ENCODE measurements at regions not wholly inside any gene's neighbourhood (a gene's known extent, or its start where the extent isn't known, plus 50 kb on each side); places are given as distances from the start of the nearest gene placed in this dataset.

DNA sequence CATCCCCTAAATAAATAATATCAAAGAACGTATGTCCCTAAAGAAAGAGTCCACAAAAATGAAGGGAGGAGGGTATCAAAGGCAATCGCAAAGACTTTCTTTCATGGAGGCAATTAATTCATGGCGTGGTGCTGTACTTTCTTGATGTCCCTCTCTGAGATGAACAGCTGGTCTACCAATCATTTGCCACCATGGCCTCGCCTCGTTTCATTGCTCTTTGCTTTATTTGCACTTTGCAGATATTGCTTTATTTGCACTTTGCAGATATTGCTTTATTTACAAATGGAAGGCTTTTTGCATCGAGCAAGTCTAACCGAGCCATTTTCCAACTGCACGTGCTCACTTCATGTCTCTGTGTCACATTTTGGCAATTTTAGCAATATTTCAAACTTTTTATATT is 104.0 kb upstream of the PTCH1 start:
- no peak for DNase-seq (ENCODE audit: low read depth in 2 of 2)

DNA sequence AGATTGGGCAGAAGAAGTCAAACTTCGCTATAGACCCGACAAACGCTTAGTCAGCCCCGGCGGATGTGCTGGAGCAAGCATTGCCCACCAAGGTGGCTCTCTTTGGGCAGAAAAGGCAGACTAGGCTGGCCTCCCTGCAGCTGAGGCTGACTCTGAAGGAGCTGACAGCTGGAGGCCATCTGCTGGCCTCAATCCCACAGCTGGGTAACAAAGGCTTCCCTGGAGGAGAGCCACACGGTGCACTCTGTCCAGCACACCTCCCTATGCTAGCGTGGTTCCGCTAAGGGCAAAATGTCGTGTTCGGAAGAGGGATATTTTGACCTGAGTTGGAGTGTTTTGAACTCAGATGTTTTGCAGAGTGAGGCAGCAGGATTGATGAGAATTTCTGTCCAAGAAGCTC is 103.5 kb upstream of the PTCH1 start:
- no peak for DNase-seq (ENCODE audit: low read depth in 2 of 2)

DNA sequence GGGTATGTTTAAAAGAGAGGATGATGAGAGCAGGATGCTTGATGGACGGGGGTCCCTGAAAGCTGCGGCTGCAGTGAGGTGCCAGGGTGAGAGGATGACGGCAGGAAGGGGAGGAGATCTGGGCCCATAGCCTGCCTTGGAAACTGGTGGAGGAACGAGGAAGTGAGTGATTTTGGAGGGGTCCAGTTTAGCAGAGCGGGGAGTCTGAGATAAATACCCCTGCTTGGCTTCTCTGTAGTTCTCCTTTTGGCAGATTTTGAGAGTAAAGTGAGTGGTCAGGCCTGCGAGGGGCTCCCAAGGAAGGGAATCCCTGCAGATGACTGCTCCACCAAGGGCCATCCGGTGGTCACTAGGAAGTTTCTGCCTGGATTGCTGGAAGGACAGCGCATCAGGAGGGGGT is 98.5 kb upstream of the PTCH1 start:
- no peak for DNase-seq (ENCODE audit: low read depth in 2 of 2)

DNA sequence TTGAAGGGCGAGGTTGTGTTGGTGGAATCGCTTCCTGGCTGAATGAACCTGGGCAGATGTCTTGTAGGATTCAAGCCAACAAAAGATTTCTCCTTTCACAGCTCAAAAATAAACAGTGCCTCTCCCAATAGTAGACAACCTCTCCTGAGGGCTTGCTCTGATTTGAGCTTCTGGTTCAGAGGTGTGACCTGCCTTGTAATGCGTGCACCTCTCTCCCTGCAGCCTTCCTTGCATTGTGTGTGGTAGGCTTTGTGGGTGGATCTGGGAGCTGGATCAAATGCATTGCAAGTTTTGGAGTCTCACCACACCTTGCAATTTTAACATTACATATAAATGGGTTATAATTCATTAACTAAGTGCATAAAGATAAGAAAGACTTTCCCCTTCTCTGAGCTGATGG is 96.9 kb upstream of the PTCH1 start:
- DNase-seq (ENCODE audit: low read depth in 2 of 2), result no peak

DNA sequence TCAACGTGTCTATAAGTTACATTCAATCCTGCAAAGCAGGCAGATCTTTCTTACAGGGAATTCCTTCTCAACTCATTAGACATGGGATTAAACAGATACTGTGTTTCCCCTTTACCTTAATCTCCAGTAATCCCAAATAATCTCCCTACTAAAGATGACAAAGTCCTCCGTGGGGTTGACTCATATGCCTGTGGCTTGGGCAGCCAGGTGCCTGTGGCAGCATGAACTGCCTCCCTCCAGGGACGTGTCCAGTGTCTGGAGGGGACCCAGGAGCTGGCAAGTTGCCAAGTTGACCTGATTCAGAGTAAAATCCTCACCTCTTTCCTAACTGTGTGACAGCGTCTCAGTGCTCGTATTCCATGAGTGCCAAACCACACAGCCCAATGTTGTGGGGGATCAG is 94.6 kb upstream of the PTCH1 start:
- DNase-seq (ENCODE audit: low read depth in 2 of 2), result no peak

DNA sequence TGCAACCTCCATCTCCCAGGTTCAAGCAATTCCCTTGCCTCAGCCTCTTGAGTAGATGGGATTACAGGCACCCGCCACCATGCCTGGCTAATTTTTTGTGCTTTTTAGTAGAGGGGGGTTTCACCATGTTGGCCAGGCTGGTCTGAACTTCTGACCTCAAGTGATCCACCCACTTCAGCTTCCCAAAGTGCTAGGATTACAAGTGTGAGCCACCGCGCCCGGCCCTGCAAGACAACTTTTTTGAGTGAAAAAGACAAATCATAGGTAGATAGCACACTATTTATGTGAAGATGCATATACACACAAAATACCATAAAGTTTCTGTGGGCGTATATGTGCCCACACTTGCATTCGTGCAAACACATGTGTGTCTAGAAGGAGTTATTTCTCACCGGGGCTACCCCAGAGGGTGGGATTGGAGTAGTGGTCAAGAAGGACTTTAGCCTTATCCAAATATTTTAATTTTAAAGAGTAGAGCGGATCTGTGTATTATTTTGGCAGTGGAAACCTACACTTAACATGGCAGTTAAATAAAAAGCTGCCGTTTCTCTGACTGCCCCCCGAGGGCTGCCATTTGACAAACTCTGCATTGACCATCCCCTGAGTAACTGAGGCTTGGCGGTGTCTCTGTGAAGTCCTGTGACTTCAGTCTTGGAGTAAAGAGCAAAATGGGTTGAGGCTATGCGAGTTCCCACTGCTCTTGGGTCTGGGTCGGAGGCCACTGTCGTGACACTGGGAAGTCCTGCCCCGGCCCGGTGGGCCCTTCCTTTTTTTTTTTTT is 93.4 kb upstream of the PTCH1 start:
- no peak for DNase-seq (ENCODE audit: low read depth in 2 of 2)

DNA sequence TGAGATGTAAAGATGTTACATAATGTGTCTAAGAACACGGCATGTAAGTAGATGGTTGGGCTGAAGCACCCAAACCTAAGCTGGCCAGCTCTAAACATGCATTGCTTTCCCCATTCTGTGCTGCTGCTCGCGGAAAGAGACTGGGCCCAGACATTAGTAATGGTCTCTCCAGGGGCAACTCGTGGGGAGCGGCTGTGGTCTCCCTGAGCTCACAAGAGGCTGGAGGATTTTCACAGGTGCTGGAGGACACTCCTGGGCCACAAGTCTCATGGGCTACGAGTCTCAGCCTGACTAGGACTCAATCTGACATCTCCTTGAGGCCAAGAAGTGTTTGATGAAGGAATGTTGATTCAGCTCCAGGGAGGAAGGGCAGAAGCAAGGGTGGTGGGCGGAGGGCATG is 92.7 kb upstream of the PTCH1 start:
- no peak for DNase-seq (ENCODE audit: low read depth in 2 of 2)

DNA sequence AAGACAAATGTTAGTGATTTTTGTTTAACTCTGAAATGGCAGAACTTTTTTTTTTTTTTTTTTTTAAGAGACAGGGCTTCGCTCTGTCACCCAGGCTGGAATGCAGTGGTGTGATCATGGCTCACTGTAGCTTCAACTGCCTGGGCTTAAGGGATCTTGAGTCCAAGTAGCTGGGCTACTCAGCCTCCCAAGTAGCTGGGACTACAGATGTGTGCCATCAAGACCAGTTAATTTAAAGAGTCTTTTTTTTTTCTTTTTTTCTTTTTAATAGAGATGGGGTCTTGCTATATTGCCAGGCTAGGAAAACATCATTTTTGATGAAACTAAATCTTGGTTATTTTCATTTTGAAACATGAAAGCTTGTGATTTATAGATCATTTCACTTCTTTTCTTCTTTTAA is 91.6 kb upstream of the PTCH1 start:
- no peak for DNase-seq (ENCODE audit: low read depth in 2 of 2)

DNA sequence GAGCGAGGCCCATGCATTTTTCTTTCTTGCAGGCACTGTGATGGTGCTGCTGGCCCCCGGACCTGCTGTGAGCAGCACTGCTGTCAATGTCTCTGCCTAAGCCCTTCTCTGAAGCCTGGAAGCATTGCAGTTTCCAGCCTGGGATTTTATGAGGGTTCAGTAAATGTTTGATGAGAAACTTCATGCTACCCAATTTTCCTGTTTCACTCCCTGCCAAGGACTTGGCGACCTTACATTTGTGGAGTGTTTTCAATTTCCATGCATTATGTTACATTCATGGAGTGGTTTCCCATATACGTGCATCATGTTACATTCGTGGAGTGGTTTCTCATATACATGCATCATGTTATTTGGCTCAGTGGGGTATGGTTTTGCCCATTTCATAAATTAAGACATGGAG is 90.7 kb upstream of the PTCH1 start:
- no peak for DNase-seq (ENCODE audit: low read depth in 2 of 2)

DNA sequence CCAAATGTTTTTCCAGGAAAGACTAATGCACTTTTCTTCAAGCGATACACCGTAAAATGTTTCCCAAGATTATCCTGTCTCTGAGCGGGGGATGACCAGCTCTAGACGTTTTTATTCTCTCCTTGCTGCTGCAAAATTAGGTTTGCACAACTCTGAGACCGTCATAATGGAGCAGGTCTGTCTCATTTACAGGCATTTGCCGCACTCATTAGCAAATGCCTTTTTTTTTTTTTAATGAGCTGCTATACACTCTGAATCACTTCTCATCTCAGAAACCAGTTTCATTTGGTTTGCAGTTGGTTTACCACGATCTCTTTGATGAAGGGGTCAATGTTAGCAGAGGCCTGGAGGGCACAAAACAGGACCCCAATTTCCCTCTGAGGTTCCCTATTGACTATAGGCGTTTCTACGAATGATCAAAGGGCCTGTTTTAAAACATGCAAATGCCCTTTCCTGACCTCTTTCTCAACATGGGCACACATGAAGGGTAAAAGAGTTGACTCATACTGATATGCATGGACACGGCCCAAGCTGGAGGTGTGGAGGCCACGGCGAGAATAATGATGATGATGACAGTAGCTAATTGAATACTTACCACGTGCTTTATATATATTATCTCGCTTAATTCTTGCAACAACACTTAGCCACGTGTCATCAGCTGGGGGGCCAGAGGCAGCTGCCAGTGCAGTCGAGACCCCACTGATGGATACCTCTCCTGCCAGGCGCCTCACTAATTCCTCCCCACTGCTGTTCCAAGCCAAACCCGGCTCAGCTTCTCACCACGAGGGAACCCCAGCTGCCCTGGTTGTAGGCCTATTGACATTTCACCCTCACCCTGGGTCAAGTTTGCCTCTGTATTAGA is 89.9 kb upstream of the PTCH1 start:
- DNase-seq (ENCODE audit: low read depth in 2 of 2), result no peak

DNA sequence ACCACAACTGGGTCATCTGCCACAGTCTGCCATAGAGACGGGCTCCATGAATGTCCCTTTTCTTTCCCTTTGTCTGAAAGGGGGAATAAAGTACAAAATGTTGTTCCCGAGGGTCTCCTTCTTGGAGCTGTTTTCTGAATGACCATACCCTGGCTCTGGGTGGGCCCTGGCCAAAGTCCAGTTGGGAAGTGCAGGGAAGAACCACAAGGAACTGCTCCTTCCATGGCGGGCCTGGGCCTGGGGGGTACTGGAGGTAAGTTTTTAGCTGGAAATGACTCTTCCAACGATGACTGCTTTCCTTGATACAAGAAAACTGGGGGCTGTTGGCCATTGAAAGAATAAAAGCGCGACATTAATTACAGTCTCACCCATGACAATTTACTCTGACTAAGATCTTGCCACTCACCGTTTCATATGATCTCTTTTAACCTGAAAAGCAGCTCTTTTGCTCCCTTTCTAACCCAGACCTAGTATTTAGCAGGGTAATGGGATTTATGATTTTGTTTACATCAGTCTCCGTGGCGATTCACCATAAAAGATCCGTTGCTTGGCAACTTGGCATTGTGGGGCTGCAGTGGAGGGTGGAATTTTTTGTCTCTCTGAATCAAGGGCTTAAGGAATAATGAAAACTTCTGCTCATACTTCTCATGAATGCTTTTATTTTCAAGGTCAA is 89.2 kb upstream of the PTCH1 start:
- no peak for DNase-seq (ENCODE audit: low read depth in 2 of 2)

DNA sequence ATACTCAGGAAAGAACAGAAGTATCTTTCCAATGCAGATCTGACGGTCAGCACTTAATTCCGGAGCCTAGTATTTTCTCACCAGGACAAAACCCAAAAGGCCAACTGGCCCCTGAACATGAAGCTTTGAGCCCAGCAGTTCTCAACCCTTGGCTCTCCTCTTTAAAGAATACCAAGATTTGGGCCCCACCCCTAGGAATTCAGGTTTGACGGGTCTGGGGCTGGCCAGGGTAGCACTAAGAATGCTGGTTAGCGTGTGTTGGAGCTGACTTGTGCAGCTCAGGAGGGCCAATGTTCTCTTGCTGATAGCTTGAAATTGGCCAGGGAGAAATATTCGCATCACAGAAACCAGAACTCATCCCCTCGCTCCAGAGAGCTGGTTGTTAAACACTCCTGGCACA is 88.3 kb upstream of the PTCH1 start:
- DNase-seq (ENCODE audit: low read depth in 2 of 2), result no peak

DNA sequence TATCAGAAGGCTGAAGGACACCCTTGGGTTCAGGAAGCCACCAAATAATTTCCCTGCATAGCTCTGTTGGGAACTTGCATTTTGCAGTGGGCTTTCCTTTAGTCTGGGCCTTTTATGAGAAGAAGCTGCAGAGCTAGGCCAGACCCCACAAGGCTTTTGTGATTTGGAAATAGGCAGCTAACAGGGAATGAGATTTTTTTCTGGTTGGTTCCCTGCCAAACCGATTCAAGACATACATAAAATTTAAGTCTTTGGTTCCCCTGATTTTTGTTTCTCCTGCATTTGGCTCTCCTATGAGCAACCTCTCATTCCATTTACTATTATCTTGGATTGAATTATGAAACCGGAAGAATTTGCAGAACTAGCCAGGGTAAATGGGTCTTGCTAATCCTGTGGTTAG is 81.5 kb upstream of the PTCH1 start:
- no peak for DNase-seq (ENCODE audit: low read depth in 2 of 2)

DNA sequence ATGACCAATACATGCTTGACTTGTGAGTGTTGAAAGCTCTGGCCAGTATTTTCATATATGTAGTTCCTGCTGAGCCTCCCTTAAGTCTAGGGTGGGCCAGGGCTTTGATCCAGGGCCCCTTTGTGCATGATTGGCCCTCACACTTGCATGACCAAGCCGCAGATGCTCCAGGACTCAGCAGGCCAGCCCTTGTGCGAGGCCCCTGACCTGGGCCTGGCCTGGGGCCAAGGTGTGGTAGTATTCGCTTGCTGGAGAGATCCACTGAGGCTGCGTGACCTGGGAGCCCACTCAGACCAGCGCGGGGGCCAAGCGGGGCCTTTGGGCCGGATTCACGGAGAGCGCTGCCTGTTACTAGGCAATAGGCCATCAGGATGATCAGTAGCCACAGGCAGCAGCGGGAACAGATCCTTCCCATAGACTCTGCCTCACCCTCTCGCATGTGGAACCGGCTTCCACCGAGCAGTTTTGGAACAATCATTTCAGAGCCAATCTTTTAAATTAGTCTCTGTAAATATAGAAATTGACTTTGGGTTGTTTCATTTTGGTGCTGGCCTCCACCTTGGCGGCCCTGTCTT is 79.0 kb upstream of the PTCH1 start:
- DNase-seq (ENCODE audit: low read depth in 2 of 2), result no peak

DNA sequence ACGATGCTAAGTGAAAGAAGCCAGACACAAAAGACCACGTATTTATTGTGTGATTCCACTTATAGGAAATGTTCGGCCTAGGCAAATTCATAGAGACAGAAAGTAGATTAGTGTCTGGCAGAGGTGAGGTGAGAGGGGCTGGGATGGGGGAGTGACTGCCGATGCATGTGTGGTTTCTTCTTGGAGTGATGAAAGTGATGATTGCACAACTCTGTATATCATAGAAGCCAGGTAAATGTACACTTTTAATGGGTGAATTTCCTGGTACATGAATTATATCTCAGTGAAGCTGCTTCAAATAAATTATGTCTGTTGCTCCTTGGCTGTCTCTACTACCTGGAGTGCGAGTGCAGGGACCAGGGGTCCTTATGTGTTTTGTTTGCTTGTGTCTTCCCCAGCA is 76.2 kb upstream of the PTCH1 start:
- no peak for DNase-seq (ENCODE audit: low read depth in 2 of 2)

DNA sequence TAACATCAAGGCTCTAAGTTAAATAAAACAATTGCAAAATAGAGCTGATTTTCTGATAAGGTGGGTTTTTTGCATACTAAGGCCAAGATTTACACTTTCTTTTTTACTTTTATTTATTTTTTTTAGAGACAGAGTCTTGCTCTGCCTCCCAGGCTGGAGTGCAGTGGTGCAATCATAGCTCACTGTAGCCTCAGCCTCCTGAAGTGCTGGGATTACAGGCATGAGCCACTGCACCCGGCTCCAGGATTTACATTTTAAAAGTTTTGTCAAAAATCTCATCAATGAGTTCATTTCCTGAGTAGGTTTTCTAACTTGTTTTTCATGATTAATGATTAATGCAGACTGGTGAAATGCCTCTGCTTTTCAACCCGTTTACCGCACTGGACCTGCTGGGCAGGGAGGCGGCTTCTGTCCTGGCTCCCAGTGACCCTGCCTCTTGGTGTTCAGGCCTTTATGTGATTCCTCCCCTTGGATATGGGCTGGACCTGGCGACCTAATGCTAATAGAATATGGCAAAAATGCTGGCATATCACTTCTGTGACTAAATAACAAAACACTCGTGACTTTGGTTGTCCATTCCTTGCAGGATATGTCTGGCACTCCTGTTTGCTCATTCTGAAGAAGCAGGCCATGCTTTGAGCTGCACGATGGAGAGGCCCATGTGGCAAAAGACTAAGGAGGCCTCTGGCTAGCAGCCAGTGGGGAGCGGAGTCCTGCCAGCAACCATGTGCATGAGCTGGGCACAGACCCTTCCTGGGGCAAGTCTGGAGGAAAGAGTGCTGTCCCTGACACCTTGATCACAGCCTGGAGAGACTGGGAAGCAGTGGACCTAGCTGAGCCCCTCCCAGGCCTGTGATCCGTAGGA is 72.2 kb upstream of the PTCH1 start:
- DNase-seq (ENCODE audit: low read depth in 2 of 2), result no peak

DNA sequence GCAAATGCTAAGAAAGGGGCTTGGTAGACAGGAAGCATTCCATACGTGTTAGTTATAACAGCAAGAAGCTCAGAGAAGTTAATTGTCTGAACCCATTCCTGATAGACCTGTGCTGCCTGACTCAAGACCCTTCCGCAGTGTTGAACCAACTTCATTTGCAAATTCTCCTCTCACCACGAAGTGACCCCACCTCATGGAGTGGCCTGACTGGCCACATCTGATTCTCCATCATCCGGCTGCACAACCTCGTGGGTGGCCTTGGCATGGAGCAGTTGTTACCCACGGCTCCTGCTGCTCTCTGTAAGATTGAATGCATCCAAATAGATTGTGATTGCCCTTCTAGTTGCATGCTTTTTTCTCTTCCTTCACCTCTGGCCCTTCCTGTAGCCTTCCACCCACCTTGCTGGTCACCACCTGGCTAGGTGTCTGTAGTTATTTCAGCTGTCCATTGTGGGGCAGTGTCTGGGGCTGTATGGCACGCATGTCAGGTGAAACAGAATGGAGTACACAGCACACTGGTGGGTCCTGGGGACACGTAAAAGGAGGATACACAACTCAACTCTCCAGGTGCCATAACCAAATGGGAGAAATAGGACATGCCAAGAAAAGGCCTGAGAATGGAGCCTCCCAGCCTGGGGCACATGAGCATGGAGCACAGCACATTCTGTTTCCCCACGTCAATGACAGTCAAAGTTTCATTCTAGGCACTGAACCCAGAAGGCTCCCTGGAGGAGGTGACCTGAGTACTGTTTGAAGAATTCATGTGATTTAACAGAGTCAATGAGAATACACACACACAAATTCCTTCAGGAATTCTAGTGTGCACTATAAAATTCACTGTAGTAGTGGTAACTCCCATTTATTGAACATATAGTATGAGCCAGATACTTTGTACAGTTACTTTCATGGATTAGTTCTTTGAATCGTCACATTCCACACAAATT is 70.5 kb upstream of the PTCH1 start:
- DNase-seq (ENCODE audit: low read depth in 2 of 2), result no peak

DNA sequence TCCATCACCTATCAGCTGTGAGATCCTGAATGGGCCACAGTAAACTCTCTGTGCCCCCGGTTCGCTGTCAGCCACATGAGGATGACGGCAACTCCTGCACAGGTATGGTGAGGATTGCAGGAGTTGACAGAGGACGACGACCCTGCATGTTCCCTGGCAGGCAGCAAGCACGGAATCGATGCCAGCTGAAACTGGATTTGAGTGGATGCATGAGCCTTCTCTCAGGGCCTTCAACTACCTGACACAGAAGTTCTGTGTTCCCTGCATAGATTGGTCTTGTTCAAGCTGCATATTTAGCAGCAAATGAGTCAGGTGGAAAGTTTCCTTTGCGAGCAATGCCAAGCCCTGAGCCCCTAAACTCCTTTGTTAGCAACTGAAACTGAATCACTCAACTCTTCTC is 69.6 kb upstream of the PTCH1 start:
- no peak for DNase-seq (ENCODE audit: low read depth in 2 of 2)

DNA sequence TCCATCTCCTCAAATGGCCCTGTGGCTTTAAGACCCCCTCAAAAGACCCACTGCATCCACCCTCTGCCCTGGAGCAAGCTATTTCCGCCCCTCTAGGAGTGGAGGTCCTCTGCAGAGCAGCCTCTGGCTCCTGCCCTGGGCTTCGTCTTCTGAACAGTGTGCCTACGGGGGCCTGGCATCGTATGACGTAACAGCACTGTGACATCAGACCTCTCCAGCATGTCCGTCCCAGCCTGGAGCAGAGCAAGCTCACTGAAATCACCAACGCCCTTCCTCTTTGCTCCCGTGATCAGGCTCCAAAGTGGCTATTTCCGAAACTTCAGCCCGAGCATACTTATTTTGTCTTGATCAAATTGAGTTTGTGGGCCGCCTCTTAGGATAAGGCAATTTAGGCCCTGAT is 69.1 kb upstream of the PTCH1 start:
- DNase-seq (ENCODE audit: low read depth in 2 of 2), result no peak

DNA sequence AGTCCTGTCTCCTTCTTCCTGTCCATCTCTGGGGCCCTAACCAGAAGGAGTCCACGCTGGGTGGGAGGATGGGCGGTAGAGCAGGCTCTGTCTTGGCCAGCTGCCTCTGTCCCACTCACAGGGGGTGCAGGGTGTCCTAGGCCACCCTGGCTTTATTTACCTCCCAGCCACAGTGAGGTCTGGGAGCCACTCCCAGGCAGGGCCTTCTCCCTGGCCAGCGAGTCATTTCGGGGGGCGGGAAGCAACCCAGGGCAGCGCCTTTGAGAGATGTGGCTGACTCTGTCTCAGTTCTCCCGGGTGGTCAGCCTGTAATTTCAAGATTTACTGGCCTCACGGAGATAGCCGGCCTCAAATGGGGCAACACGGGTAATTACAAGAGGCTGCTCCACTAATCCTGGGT is 67.4 kb upstream of the PTCH1 start:
- DNase-seq (ENCODE audit: low read depth in 2 of 2), result no peak

All from stimulated activated CD8-positive, alpha-beta memory T cell treated with anti-CD3 and anti-CD28 coated beads, Interleukin-2, amount 100 ng/mL, for 1 hour (primary cell).